ENCODE measurements at regions not wholly inside any gene's neighbourhood (a gene's known extent, or its start where the extent isn't known, plus 50 kb on each side); places are given as distances from the start of the nearest gene placed in this dataset.

- no peak for DNase-seq
- Histone ChIP-seq H3K9me3 (peaks cover 0 to 3% (median 0%) of the 10 kb centered on the region in 4 donors), H3K27me3 (no peaks in the 10 kb centered on the region), H3K4me3 (no peak overlapping the region), H3K36me3 (no peaks in the 10 kb centered on the region), H3K27ac (no peak overlapping the region), H3K4me1 (no peaks in the 10 kb centered on the region)
- intact Hi-C loops (cut with DNase I): no loop called here
- 65 to 75% methylated on average over 1 of the region's 1 CpG for WGBS, 2 donors
- TF ChIP-seq, protein P1, sequence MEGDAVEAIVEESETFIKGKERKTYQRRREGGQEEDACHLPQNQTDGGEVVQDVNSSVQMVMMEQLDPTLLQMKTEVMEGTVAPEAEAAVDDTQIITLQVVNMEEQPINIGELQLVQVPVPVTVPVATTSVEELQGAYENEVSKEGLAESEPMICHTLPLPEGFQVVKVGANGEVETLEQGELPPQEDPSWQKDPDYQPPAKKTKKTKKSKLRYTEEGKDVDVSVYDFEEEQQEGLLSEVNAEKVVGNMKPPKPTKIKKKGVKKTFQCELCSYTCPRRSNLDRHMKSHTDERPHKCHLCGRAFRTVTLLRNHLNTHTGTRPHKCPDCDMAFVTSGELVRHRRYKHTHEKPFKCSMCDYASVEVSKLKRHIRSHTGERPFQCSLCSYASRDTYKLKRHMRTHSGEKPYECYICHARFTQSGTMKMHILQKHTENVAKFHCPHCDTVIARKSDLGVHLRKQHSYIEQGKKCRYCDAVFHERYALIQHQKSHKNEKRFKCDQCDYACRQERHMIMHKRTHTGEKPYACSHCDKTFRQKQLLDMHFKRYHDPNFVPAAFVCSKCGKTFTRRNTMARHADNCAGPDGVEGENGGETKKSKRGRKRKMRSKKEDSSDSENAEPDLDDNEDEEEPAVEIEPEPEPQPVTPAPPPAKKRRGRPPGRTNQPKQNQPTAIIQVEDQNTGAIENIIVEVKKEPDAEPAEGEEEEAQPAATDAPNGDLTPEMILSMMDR (IDR thresholded peaks at IDR 0.05): no peak
- TF ChIP-seq EP300 (IDR thresholded peaks at IDR 0.05) (no peak), POLR2AphosphoS5 (IDR thresholded peaks at IDR 0.05) (no peak), POLR2A (IDR thresholded peaks at IDR 0.05) (no peak)
Observed at GRCh38 chr4:134278675-134279074, 77.1 kb upstream of the PABPC4L start.

- no peaks in the 10 kb centered on the region for H3K9me3 ChIP-seq
- intact Hi-C loops (cut with DNase I): no loop called here
- WGBS, 2 donors: 70% methylated on average over 2 of the region's 2 CpGs
- H3K4me3 ChIP-seq: no peak overlapping the region
- H3K36me3 ChIP-seq: no peaks in the 10 kb centered on the region
- TF ChIP-seq EP300 (IDR thresholded peaks at IDR 0.05): no peak
- TF ChIP-seq, protein P1 (IDR thresholded peaks at IDR 0.05): no peak
- no peak for TF ChIP-seq POLR2AphosphoS5 (IDR thresholded peaks at IDR 0.05)
- no peak for TF ChIP-seq POLR2A (IDR thresholded peaks at IDR 0.05)
- DNase-seq: no peak
- H3K4me1 ChIP-seq: no peaks in the 10 kb centered on the region
- no peak overlapping the region for H3K27ac ChIP-seq
- no peaks in the 10 kb centered on the region for H3K27me3 ChIP-seq
Observed at GRCh38 chr4:134276476-134276875, 74.9 kb upstream of the PABPC4L start.

DNA sequence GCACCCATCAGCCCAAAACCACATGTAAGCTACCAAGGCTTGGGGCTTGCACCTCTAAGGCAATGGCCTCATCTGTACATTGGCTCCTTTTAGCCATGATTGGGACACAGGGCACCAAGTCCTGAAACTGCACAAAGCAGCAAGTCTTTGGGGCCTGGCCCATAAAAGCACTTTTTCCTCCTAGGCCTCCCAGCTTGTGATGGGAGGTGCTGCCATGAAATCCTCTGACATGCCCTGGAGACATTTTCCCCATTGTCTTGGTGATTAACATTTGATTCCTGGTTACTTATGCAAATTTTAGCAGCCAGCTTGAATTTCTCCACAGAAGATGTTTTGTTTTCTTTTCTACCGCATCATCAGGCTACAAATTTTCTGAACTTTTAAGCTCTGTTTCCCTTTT, 58.5 kb upstream of the PABPC4L start:
- H3K4me1 ChIP-seq: no peaks in the 10 kb centered on the region
- H3K9me3 ChIP-seq: no peaks in the 10 kb centered on the region
- no peaks in the 10 kb centered on the region for H3K36me3 ChIP-seq
- TF ChIP-seq, protein P1 (IDR thresholded peaks at IDR 0.05): no peak
- TF ChIP-seq EP300 (IDR thresholded peaks at IDR 0.05) (no peak), POLR2A (IDR thresholded peaks at IDR 0.05) (no peak), POLR2AphosphoS5 (IDR thresholded peaks at IDR 0.05) (no peak)
- intact Hi-C loops (cut with DNase I): no loop called here
- no peak for DNase-seq
- H3K27ac ChIP-seq: no peak overlapping the region
- WGBS, 2 donors: 95 to 97% methylated on average over 1 of the region's 1 CpG
- H3K4me3 ChIP-seq: no peak overlapping the region
- H3K27me3 ChIP-seq: no peaks in the 10 kb centered on the region

Small RNAs in the stretch of these regions (small RNA-seq; reads per million reads assigned to genes)
- gene AC104619.4 (0 reads per million in 3 donors), gene RF00026 (0 reads per million in 3 donors)
